ENCODE measurements at regions not wholly inside any gene's neighbourhood (a gene's known extent, or its start where the extent isn't known, plus 50 kb on each side); places are given as distances from the start of the nearest gene placed in this dataset.

GRCh38 chr1:63203641-63204040, 118.7 kb upstream of the FOXD3 start:
- DNase-seq (ENCODE audit: low read depth in 2 of 2), result no peak
- no peak for TF ChIP-seq CTCF (IDR thresholded peaks at IDR 0.05; ENCODE audit: low read depth, low read length)
- no peak overlapping the region for H3K4me3 ChIP-seq (replicated peaks in 1 of 2; ENCODE audit: low read depth in 2 of 2, low read length in 2 of 2)

GRCh38 chr1:63205776-63206175, 116.6 kb upstream of the FOXD3 start:
- DNase-seq (ENCODE audit: low read depth in 2 of 2), result no peak
- TF ChIP-seq CTCF (IDR thresholded peaks at IDR 0.05; ENCODE audit: low read depth, low read length), result no peak
- no peak overlapping the region for H3K4me3 ChIP-seq (replicated peaks in 1 of 2; ENCODE audit: low read depth in 2 of 2, low read length in 2 of 2)

- TF ChIP-seq CTCF (IDR thresholded peaks at IDR 0.05; ENCODE audit: low read depth, low read length), result no peak
- no peak for DNase-seq (ENCODE audit: low read depth in 2 of 2)
- no peak overlapping the region for H3K4me3 ChIP-seq (replicated peaks in 1 of 2; ENCODE audit: low read depth in 2 of 2, low read length in 2 of 2)
These were observed 107.8 kb upstream of the FOXD3 start for GRCh38 chr1:63214553-63214952.

- no peak for DNase-seq (ENCODE audit: low read depth in 2 of 2)
- no peak for TF ChIP-seq CTCF (IDR thresholded peaks at IDR 0.05; ENCODE audit: low read depth, low read length)
- no peak overlapping the region for H3K4me3 ChIP-seq (replicated peaks in 1 of 2; ENCODE audit: low read depth in 2 of 2, low read length in 2 of 2)
These were observed 98.9 kb upstream of the FOXD3 start for GRCh38 chr1:63223426-63223825.

- TF ChIP-seq CTCF (IDR thresholded peaks at IDR 0.05; ENCODE audit: low read depth, low read length), result no peak
- DNase-seq (ENCODE audit: low read depth in 2 of 2), result no peak
These were observed 91.6 kb upstream of the FOXD3 start for GRCh38 chr1:63230722-63231121.

GRCh38 chr1:63238721-63239120, 83.6 kb upstream of the FOXD3 start:
- no peak for TF ChIP-seq CTCF (IDR thresholded peaks at IDR 0.05; ENCODE audit: low read depth, low read length)
- DNase-seq (ENCODE audit: low read depth in 2 of 2), result no peak
- H3K4me3 ChIP-seq (replicated peaks in 1 of 2; ENCODE audit: low read depth in 2 of 2, low read length in 2 of 2), result no peak overlapping the region

More at GRCh38 chr1:63230722-63231121, 91.6 kb upstream of the FOXD3 start:
- no peak overlapping the region for H3K4me3 ChIP-seq (replicated peaks in 1 of 2; ENCODE audit: low read depth in 2 of 2, low read length in 2 of 2)

GRCh38 chr1:63245186-63245585, 77.2 kb upstream of the FOXD3 start:
- no peak for DNase-seq (ENCODE audit: low read depth in 2 of 2)
- TF ChIP-seq CTCF (IDR thresholded peaks at IDR 0.05; ENCODE audit: low read depth, low read length), result no peak
- no peak overlapping the region for H3K4me3 ChIP-seq (replicated peaks in 1 of 2; ENCODE audit: low read depth in 2 of 2, low read length in 2 of 2)

Data from cardiac fibroblast (primary cell).